GM12878 (cell line): ENCODE measurements at regions not wholly inside any gene's neighbourhood (a gene's known extent, or its start where the extent isn't known, plus 50 kb on each side); places are given as distances from the start of the nearest gene placed in this dataset.

Experiments used
- BMI1 ChIP-seq: fragments of 450-650 bp; IDR thresholded peaks from 2 replicates; pipeline ENCODE4 v1.6.1; 2016; ENCODE audit warnings: mild to moderate bottlenecking, moderate library complexity, borderline replicate concordance
- CREB1 ChIP-seq: IDR thresholded peaks from 2 replicates; pipeline ENCODE4 v1.6.1; 2012; ENCODE audit warnings: low read depth, mild to moderate bottlenecking, inconsistent platforms
- DPF2 ChIP-seq: fragments of 450-650 bp; IDR thresholded peaks from 2 replicates; pipeline ENCODE4 v1.6.1; 2017; ENCODE audit warnings: mild to moderate bottlenecking
- KLF5 ChIP-seq: fragments of 450-650 bp; IDR thresholded peaks from 2 replicates; pipeline ENCODE4 v1.6.1; 2014; ENCODE audit warnings: mild to moderate bottlenecking; ENCODE audit not compliant: partially characterized antibody
- MTA2 ChIP-seq: fragments of 450-650 bp; IDR thresholded peaks from 2 replicates; pipeline ENCODE4 v1.6.1; 2016; ENCODE audit warnings: low read depth, mild to moderate bottlenecking, moderate library complexity
- NFIC ChIP-seq: IDR thresholded peaks from 2 replicates; pipeline ENCODE4 v1.6.1; 2012; ENCODE audit warnings: low read depth, mild to moderate bottlenecking, inconsistent platforms, low read length, moderate library complexity
- NFYB ChIP-seq: IDR thresholded peaks from 2 replicates; pipeline ENCODE4 v1.6.1; 2011; ENCODE audit warnings: low read depth, mild to moderate bottlenecking, low read length, improper control_type of control experiment, moderate library complexity; ENCODE audit not compliant: insufficient read depth
- RCOR1 ChIP-seq: conservative IDR thresholded peaks from 2 replicates; pipeline ENCODE4 v1.6.1; 2012; ENCODE audit warnings: low read depth, low read length, improper control_type of control experiment
- RELA ChIP-seq: fragments of 450-650 bp; IDR thresholded peaks from 2 replicates; pipeline ENCODE4 v1.8.0; 2014; ENCODE audit warnings: borderline replicate concordance; ENCODE audit not compliant: partially characterized antibody
- SMAD5 ChIP-seq: IDR thresholded peaks from 2 replicates; pipeline ENCODE4 v1.6.1; 2016; ENCODE audit warnings: antibody characterized with exemption, low read depth
- SREBF1 ChIP-seq: IDR thresholded peaks from 2 replicates; pipeline ENCODE4 v1.6.1; 2012; ENCODE audit warnings: mild to moderate bottlenecking, low read length
- SREBF2 ChIP-seq: IDR thresholded peaks from 2 replicates; pipeline ENCODE4 v1.6.1; 2012; ENCODE audit warnings: mild to moderate bottlenecking, low read length
- STAT1 ChIP-seq: fragments of 450-650 bp; conservative IDR thresholded peaks from 2 replicates; pipeline ENCODE4 v1.6.1; 2014; ENCODE audit warnings: antibody characterized with exemption, mild to moderate bottlenecking
- SUZ12 ChIP-seq: fragments of 200-600 bp; sonication (generic); IDR thresholded peaks from one replicate; pipeline ENCODE4 v1.6.1; 2018; ENCODE audit warnings: antibody characterized with exemption, mild to moderate bottlenecking; ENCODE audit not compliant: unreplicated experiment
- YY1 ChIP-seq: IDR thresholded peaks from 2 replicates; pipeline ENCODE4 v1.6.1; 2011; ENCODE audit warnings: low read depth, mild to moderate bottlenecking, low read length
- TF ChIP-seq, protein P1 (sequence below): fragments of 450-650 bp; formaldehyde crosslinking; IDR thresholded peaks from 2 replicates; pipeline ENCODE4 v1.5.0; 2022; ENCODE audit warnings: mild to moderate bottlenecking, missing genetic modification characterization
- TF ChIP-seq, protein P2 (sequence below): IDR thresholded peaks from 2 replicates; pipeline ENCODE4 v1.6.1; 2012; ENCODE audit warnings: low read depth, low read length, improper control_type of control experiment
- TF ChIP-seq, protein P3 (sequence below): fragments of 450-650 bp; IDR thresholded peaks from 2 replicates; pipeline ENCODE4 v1.6.1; 2017; ENCODE audit warnings: low read depth, mild to moderate bottlenecking, moderate library complexity
- TF ChIP-seq, protein P4 (sequence below): fragments of 450-650 bp; IDR thresholded peaks from 2 replicates; pipeline ENCODE4 v1.6.1; 2017; ENCODE audit warnings: antibody characterized with exemption, mild to moderate bottlenecking, moderate library complexity
- TF ChIP-seq, protein P5 (sequence below): IDR thresholded peaks from 2 replicates; pipeline ENCODE4 v1.6.1; 2012; ENCODE audit warnings: low read depth, low read length, improper control_type of control experiment

DNA sequence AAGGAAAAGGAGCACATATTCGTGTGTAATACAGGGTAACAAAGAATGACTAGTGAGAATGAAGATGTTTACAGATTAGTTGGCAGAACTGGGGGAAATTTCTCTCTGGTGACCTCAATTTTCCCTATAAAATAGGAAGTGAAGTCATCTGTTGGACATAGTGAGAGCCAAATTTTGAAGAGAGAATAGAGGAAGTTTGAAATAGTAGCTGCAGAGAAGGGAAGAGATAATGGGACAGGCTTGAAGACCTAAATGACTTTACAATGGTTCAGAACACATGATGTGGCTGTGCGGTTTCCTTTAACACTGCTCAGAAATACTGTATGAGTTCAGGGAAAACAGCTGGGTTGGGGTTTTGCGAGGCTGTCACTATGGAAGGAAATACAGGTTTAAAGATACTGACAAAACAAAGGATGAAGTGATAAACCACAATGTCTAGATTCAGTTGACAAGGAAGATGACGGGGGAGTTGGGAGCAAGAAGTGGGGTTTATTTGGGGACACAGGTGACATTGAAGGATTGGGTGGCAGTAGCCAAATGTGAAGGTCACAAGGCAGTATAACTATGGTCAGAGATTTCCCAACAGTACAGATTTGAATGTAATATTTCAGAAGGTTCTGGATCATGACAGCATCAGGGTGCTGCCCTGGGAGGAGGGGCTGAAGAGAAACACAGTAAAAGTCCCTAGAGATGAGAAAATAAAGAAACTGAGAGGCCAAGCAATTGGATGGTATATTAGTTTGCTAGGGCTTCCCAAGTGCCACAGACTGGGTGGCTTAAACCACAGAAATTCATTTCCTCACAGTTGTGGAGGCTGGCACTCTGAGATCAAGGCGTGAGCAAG lies 82.6 kb upstream of the TANK start (continued):
- peak; percentile 61; the same call in 1 of the 2 replicates for TF ChIP-seq BMI1
- TF ChIP-seq, protein P1, sequence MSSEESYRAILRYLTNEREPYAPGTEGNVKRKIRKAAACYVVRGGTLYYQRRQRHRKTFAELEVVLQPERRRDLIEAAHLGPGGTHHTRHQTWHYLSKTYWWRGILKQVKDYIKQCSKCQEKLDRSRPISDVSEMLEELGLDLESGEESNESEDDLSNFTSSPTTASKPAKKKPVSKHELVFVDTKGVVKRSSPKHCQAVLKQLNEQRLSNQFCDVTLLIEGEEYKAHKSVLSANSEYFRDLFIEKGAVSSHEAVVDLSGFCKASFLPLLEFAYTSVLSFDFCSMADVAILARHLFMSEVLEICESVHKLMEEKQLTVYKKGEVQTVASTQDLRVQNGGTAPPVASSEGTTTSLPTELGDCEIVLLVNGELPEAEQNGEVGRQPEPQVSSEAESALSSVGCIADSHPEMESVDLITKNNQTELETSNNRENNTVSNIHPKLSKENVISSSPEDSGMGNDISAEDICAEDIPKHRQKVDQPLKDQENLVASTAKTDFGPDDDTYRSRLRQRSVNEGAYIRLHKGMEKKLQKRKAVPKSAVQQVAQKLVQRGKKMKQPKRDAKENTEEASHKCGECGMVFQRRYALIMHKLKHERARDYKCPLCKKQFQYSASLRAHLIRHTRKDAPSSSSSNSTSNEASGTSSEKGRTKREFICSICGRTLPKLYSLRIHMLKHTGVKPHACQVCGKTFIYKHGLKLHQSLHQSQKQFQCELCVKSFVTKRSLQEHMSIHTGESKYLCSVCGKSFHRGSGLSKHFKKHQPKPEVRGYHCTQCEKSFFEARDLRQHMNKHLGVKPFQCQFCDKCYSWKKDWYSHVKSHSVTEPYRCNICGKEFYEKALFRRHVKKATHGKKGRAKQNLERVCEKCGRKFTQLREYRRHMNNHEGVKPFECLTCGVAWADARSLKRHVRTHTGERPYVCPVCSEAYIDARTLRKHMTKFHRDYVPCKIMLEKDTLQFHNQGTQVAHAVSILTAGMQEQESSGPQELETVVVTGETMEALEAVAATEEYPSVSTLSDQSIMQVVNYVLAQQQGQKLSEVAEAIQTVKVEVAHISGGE: no peak
- peak; percentile 71 for TF ChIP-seq CREB1
- TF ChIP-seq STAT1: no peak
- TF ChIP-seq NFYB: no peak
- peak; percentile 88 for TF ChIP-seq DPF2
- TF ChIP-seq YY1: no peak
- TF ChIP-seq RCOR1: no peak
- TF ChIP-seq SREBF1: no peak
- no peak for TF ChIP-seq SMAD5
- TF ChIP-seq SUZ12: no peak
- TF ChIP-seq SREBF2: no peak
- TF ChIP-seq, protein P2, sequence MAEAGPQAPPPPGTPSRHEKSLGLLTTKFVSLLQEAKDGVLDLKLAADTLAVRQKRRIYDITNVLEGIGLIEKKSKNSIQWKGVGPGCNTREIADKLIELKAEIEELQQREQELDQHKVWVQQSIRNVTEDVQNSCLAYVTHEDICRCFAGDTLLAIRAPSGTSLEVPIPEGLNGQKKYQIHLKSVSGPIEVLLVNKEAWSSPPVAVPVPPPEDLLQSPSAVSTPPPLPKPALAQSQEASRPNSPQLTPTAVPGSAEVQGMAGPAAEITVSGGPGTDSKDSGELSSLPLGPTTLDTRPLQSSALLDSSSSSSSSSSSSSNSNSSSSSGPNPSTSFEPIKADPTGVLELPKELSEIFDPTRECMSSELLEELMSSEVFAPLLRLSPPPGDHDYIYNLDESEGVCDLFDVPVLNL: no peak
- TF ChIP-seq RELA: no peak
- TF ChIP-seq, protein P3, sequence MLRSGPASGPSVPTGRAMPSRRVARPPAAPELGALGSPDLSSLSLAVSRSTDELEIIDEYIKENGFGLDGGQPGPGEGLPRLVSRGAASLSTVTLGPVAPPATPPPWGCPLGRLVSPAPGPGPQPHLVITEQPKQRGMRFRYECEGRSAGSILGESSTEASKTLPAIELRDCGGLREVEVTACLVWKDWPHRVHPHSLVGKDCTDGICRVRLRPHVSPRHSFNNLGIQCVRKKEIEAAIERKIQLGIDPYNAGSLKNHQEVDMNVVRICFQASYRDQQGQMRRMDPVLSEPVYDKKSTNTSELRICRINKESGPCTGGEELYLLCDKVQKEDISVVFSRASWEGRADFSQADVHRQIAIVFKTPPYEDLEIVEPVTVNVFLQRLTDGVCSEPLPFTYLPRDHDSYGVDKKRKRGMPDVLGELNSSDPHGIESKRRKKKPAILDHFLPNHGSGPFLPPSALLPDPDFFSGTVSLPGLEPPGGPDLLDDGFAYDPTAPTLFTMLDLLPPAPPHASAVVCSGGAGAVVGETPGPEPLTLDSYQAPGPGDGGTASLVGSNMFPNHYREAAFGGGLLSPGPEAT: peak; percentile 87
- TF ChIP-seq, protein P4, sequence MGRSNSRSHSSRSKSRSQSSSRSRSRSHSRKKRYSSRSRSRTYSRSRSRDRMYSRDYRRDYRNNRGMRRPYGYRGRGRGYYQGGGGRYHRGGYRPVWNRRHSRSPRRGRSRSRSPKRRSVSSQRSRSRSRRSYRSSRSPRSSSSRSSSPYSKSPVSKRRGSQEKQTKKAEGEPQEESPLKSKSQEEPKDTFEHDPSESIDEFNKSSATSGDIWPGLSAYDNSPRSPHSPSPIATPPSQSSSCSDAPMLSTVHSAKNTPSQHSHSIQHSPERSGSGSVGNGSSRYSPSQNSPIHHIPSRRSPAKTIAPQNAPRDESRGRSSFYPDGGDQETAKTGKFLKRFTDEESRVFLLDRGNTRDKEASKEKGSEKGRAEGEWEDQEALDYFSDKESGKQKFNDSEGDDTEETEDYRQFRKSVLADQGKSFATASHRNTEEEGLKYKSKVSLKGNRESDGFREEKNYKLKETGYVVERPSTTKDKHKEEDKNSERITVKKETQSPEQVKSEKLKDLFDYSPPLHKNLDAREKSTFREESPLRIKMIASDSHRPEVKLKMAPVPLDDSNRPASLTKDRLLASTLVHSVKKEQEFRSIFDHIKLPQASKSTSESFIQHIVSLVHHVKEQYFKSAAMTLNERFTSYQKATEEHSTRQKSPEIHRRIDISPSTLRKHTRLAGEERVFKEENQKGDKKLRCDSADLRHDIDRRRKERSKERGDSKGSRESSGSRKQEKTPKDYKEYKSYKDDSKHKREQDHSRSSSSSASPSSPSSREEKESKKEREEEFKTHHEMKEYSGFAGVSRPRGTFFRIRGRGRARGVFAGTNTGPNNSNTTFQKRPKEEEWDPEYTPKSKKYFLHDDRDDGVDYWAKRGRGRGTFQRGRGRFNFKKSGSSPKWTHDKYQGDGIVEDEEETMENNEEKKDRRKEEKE: no peak
- TF ChIP-seq, protein P5, sequence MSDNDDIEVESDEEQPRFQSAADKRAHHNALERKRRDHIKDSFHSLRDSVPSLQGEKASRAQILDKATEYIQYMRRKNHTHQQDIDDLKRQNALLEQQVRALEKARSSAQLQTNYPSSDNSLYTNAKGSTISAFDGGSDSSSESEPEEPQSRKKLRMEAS: no peak
- TF ChIP-seq KLF5: no peak
- TF ChIP-seq NFIC: peak; percentile 98
- TF ChIP-seq MTA2: peak; percentile 86
